ENCODE measurements at regions not wholly inside any gene's neighbourhood (a gene's known extent, or its start where the extent isn't known, plus 50 kb on each side); places are given as distances from the start of the nearest gene placed in this dataset.
"Not testable (repeated sequence)": the region's sequence is repeated elsewhere in the genome, so short reads cannot be mapped to it uniquely, and the experiment has no call there.

DNA sequence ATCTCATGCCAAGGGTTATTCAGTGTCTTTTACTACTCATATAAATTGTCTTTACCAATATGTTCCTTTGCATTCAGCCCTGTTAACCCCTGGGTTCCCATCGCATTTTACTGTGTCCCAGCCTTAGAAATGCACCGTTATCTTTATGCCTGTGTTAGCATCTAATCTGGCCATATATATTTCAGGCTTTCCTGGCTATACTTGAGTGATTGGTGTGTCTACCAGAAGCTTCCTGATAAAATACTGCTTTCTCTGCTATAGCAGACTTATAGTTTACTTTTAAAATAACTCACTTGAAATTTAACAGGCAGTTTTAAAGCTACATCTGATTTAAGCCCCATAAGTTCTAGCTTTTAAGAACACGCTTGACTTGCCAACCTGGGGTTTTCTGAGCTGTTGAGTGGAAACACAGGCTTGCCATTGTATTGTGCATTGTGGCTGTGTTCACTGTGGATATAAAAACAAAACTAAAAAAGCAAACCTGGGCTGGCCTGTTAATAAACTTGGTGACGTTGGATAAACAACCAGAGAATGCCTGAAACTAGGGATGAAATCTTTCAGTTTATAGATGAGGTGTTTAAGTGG lies 185.3 kb upstream of the TAPT1 start:
- no peak overlapping the region for H3K4me3 ChIP-seq (ENCODE audit: low read depth, low read length)
- H3K9ac ChIP-seq = no peak overlapping the region
- no peaks in the 10 kb centered on the region for H3K36me3 ChIP-seq (ENCODE audit: control insufficient read depth, insufficient read depth, low read length)
- no peak overlapping the region for H3K27ac ChIP-seq
- H2AFZ ChIP-seq = no peak overlapping the region
- TF ChIP-seq, protein P1, sequence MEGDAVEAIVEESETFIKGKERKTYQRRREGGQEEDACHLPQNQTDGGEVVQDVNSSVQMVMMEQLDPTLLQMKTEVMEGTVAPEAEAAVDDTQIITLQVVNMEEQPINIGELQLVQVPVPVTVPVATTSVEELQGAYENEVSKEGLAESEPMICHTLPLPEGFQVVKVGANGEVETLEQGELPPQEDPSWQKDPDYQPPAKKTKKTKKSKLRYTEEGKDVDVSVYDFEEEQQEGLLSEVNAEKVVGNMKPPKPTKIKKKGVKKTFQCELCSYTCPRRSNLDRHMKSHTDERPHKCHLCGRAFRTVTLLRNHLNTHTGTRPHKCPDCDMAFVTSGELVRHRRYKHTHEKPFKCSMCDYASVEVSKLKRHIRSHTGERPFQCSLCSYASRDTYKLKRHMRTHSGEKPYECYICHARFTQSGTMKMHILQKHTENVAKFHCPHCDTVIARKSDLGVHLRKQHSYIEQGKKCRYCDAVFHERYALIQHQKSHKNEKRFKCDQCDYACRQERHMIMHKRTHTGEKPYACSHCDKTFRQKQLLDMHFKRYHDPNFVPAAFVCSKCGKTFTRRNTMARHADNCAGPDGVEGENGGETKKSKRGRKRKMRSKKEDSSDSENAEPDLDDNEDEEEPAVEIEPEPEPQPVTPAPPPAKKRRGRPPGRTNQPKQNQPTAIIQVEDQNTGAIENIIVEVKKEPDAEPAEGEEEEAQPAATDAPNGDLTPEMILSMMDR (IDR thresholded peaks at IDR 0.05) = no peak
- H3K9me3 ChIP-seq (ENCODE audit: control insufficient read depth, low read length) = no peaks in the 10 kb centered on the region
- no peak overlapping the region for H3K4me2 ChIP-seq (ENCODE audit: low read length)
- no peaks in the 10 kb centered on the region for H3K4me1 ChIP-seq
- H3K79me2 ChIP-seq = no peaks in the 10 kb centered on the region
- no peaks in the 10 kb centered on the region for H3K27me3 ChIP-seq (ENCODE audit: control insufficient read depth, insufficient read depth, low read length)

DNA sequence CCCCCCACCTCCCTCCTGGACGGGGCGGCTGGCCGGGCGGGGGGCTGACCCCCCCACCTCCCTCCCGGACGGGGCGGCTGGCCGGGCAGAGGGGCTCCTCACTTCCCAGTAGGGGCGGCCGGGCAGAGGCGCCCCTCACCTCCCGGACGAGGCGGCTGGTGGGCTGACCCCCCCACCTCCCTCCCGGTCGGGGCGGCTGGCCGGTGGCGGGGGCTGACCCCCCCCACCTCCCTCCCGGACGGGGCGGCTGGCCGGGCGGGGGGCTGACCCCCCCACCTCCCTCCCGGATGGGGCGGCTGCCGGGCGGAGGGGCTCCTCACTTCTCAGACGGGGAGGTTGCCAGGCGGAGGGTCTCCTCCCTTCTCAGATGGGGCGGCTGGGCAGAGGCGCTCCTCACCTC lies 166.9 kb upstream of the TAPT1 start:
- not testable (repeated sequence) for H3K9me3 ChIP-seq (ENCODE audit: control insufficient read depth, low read length); H2AFZ ChIP-seq; H3K79me2 ChIP-seq; H3K4me1 ChIP-seq; H3K27me3 ChIP-seq (ENCODE audit: control insufficient read depth, insufficient read depth, low read length); H3K4me3 ChIP-seq (ENCODE audit: low read depth, low read length); H3K27ac ChIP-seq; H3K4me2 ChIP-seq (ENCODE audit: low read length); H3K9ac ChIP-seq; H3K36me3 ChIP-seq (ENCODE audit: control insufficient read depth, insufficient read depth, low read length)

DNA sequence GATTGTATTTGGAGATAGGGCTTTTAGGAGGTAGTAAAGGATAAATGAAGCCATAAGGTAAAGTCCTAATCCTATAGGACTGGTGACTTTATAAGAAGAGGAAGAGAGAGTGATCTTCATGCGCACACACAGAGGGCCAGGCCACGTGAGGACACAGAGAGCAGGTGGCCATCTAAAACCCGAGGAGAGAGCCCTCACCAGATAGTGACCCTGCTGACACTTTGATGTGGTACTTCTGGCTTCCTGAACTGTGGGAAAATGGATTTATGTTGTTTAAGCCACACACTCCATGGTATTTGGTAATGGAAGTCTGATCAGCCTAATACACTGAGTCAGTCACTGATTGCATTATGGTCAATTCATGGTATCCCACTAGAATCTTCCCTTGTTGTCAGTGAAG lies 164.9 kb upstream of the TAPT1 start:
- Histone ChIP-seq H3K27ac (no peak overlapping the region), H3K36me3 (ENCODE audit: control insufficient read depth, insufficient read depth, low read length) (no peaks in the 10 kb centered on the region), H2AFZ (no peak overlapping the region), H3K4me3 (ENCODE audit: low read depth, low read length) (no peak overlapping the region), H3K4me1 (no peaks in the 10 kb centered on the region), H3K9ac (no peak overlapping the region), H3K27me3 (ENCODE audit: control insufficient read depth, insufficient read depth, low read length) (no peaks in the 10 kb centered on the region), H3K9me3 (ENCODE audit: control insufficient read depth, low read length) (no peaks in the 10 kb centered on the region), H3K4me2 (ENCODE audit: low read length) (no peak overlapping the region), H3K79me2 (no peaks in the 10 kb centered on the region)
- TF ChIP-seq, protein P1 (IDR thresholded peaks at IDR 0.05) = no peak

DNA sequence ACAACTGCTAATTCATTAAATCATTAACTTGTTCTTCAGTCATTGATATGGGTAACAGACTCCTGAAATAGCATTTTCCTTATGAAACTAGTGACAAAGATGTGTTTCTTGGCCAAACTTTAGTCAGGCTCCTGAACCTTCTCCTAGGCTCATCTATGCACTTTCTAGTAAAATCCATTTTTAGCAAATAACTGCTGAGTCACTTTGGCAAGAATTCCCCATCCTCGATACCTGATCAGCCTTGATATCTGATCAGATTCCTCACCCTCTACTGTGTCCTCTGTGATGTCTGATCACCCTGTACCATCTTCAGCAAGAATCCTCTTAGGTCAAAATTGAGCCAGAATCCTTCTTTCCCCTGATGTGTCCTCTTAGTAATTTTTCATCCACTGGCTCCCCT lies 161.2 kb upstream of the TAPT1 start:
- Histone ChIP-seq H3K4me2 (ENCODE audit: low read length) (no peak overlapping the region), H3K27ac (no peak overlapping the region), H3K36me3 (ENCODE audit: control insufficient read depth, insufficient read depth, low read length) (no peaks in the 10 kb centered on the region), H3K79me2 (no peaks in the 10 kb centered on the region), H3K4me3 (ENCODE audit: low read depth, low read length) (no peak overlapping the region), H3K9ac (no peak overlapping the region), H3K27me3 (ENCODE audit: control insufficient read depth, insufficient read depth, low read length) (no peaks in the 10 kb centered on the region), H2AFZ (no peak overlapping the region), H3K4me1 (no peaks in the 10 kb centered on the region), H3K9me3 (ENCODE audit: control insufficient read depth, low read length) (no peaks in the 10 kb centered on the region)
- TF ChIP-seq, protein P1 (IDR thresholded peaks at IDR 0.05) = no peak

DNA sequence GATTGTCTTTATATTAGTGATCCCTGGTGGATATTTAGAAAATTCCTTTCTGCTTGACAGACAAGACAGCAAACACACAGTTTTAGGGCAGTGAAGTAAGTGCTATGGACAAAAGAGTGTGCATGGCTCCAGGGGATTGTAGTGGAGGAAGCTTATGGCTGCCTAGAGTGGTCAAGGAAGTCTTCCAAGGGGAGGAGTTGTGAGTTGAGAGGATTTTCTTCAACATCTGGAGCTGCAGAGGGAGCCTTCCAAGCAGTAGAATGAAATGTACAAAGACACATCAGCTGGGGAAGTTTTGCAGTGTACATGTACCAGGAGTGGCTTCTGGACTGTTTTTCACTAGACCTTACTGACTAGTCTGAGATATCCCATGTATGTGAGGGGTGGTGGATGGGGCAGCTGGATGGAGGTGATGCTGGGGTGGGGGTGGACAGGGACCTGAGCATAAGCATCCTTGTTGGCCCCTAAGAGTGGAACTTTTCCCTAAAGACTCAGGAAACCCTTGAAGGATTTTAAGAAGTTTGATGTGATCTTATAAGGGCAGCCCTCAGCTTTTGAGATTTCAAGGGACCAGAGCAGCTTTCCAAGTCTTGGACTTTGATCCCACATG lies 160.5 kb upstream of the TAPT1 start:
- TF ChIP-seq, protein P1 (IDR thresholded peaks at IDR 0.05) = no peak

More for the DNA sequence above, 160.5 kb upstream of the TAPT1 start:
- Histone ChIP-seq H3K27me3 (ENCODE audit: control insufficient read depth, insufficient read depth, low read length) (no peaks in the 10 kb centered on the region), H3K27ac (no peak overlapping the region), H2AFZ (no peak overlapping the region), H3K4me2 (ENCODE audit: low read length) (no peak overlapping the region), H3K9me3 (ENCODE audit: control insufficient read depth, low read length) (no peaks in the 10 kb centered on the region), H3K79me2 (no peaks in the 10 kb centered on the region), H3K9ac (no peak overlapping the region), H3K36me3 (ENCODE audit: control insufficient read depth, insufficient read depth, low read length) (no peaks in the 10 kb centered on the region), H3K4me1 (no peaks in the 10 kb centered on the region), H3K4me3 (ENCODE audit: low read depth, low read length) (no peak overlapping the region)

All from parathyroid adenoma (tissue), 2 donors.